ENCODE measurements at regions not wholly inside any gene's neighbourhood (a gene's known extent, or its start where the extent isn't known, plus 50 kb on each side); places are given as distances from the start of the nearest gene placed in this dataset.

GRCh38 chr22:19639610-19640135 lies 74.6 kb upstream of the SEPTIN5 start:
- TF ChIP-seq CTCF (conservative IDR thresholded peaks at IDR 0.05; ENCODE audit: low read depth, low read length) (no peak), EZH2 (IDR thresholded peaks at IDR 0.05; ENCODE audit: borderline replicate concordance, low read depth, low read length, poor library complexity, severe bottlenecking) (no peak)
